ENCODE measurements at regions not wholly inside any gene's neighbourhood (a gene's known extent, or its start where the extent isn't known, plus 50 kb on each side); places are given as distances from the start of the nearest gene placed in this dataset.

- TF ChIP-seq GATA3 (IDR thresholded peaks at IDR 0.05; ENCODE audit: low read depth, low read length) = no peak
- TF ChIP-seq GATA2 (IDR thresholded peaks at IDR 0.05; ENCODE audit: low read depth, low read length) = no peak
Measured at GRCh38 chr17:13085578-13085977, 67.8 kb upstream of the ELAC2 start.

GRCh38 chr17:13084420-13084819 lies 66.6 kb upstream of the ELAC2 start:
- TF ChIP-seq GATA3 (IDR thresholded peaks at IDR 0.05; ENCODE audit: low read depth, low read length) = no peak
- no peak for TF ChIP-seq GATA2 (IDR thresholded peaks at IDR 0.05; ENCODE audit: low read depth, low read length)

GRCh38 chr17:13078591-13079385 lies 61.0 kb upstream of the ELAC2 start:
- no peak for TF ChIP-seq GATA2 (IDR thresholded peaks at IDR 0.05; ENCODE audit: low read depth, low read length)
- TF ChIP-seq GATA3 (IDR thresholded peaks at IDR 0.05; ENCODE audit: low read depth, low read length) = no peak

- no peak for TF ChIP-seq GATA2 (IDR thresholded peaks at IDR 0.05; ENCODE audit: low read depth, low read length)
- TF ChIP-seq GATA3 (IDR thresholded peaks at IDR 0.05; ENCODE audit: low read depth, low read length) = no peak
Measured at GRCh38 chr17:13076905-13077304, 59.1 kb upstream of the ELAC2 start.

GRCh38 chr17:13074026-13074425 lies 56.2 kb upstream of the ELAC2 start:
- TF ChIP-seq GATA3 (IDR thresholded peaks at IDR 0.05; ENCODE audit: low read depth, low read length) (no peak), GATA2 (IDR thresholded peaks at IDR 0.05; ENCODE audit: low read depth, low read length) (no peak)

GRCh38 chr17:13073018-13073417 lies 55.2 kb upstream of the ELAC2 start:
- no peak for TF ChIP-seq GATA3 (IDR thresholded peaks at IDR 0.05; ENCODE audit: low read depth, low read length)
- no peak for TF ChIP-seq GATA2 (IDR thresholded peaks at IDR 0.05; ENCODE audit: low read depth, low read length)

GRCh38 chr17:13070732-13071131 lies 52.9 kb upstream of the ELAC2 start:
- TF ChIP-seq GATA2 (IDR thresholded peaks at IDR 0.05; ENCODE audit: low read depth, low read length) = no peak
- no peak for TF ChIP-seq GATA3 (IDR thresholded peaks at IDR 0.05; ENCODE audit: low read depth, low read length)

GRCh38 chr17:13067629-13068303 lies 49.9 kb upstream of the ELAC2 start:
- TF ChIP-seq GATA2 (IDR thresholded peaks at IDR 0.05; ENCODE audit: low read depth, low read length) (no peak), GATA3 (IDR thresholded peaks at IDR 0.05; ENCODE audit: low read depth, low read length) (no peak)
